GDM1 (cell line): ENCODE measurements at regions not wholly inside any gene's neighbourhood (a gene's known extent, or its start where the extent isn't known, plus 50 kb on each side); places are given as distances from the start of the nearest gene placed in this dataset.

Source experiments
- DNase-seq: peaks from one replicate; lab custom pipeline; 2025; lab: John Stamatoyannopoulos, UW

- no peak for DNase-seq
These were observed 78.1 kb downstream of the ASB9 start for GRCh38 chrX:15191830-15192229.

DNA sequence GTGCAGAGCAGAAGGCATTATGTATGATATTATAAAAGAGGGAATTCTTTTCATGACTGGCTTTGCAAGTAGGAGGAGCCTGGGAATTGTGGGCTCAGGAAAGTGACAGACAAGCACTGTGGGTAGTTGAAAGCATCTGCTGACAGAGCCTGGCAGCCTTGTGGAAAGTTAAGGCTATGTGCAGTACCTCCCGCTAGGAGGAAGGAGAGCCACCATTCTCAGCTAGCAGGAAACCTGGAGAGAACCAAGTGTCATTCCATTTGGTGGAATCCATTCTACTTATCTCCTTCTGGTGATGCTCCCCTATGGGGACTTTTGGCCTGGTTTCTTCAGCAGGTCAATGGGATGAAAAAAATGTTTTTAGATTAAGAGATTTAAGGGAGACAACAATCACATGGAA, 81.8 kb downstream of the ASB9 start:
- no peak for DNase-seq

DNA sequence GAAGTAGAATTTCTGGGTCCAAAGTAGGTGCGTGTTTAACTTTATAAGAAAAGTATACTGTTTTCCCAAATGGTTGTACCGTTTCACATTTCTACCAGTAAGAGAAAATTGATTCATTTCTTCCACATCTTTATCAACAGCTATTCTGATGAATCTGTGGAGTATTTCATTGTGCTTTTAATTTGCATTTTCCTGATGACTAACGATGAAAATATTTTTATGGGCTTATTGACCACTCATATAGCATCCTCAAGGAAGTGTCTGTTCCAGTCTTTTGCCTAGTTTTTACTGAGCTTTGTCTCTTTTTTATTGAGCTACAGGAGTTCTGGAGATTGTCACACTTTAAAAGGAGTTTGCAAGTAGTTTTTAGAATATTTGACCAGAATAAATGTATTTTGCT, 92.6 kb downstream of the ASB9 start:
- no peak for DNase-seq

DNA sequence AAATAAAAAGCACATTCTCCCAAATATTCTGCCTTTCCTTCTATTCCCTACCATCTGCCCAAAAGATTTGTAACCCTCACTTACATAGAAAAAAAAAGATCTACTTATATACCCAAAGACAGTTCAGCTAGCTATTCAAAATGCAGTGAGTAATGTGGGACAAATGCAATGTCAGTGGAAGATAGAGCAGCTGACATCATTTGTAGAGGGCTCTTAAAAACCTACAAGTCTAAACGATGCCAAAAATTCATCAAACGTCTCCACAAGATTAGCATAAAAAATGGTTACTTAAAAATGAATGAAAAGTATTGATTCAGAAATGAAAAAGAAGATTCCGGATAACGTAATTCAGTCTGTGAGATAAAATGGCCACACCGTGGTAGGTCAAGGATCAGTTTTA, 96.5 kb downstream of the ASB9 start:
- no peak for DNase-seq

DNA sequence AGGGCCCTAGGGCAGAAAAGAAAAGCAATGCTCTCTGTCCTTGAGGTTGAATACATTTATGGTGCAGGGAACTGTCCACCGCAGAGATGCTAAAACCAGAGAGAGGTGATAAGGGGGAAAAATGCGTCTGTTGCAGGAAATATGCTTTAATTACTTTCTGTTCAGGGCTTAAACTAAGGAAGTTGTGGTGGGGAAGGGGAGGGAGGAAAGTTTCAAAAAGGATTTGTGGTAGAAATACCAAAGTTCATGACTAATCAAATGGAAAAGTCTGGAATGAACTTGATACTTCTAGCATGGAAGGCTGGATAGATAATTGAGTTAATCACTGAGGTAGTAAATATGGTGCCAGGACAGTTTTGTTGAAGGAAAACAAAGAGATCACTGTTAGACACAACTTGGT, 99.0 kb downstream of the ASB9 start:
- no peak for DNase-seq

- no peak for DNase-seq
These were observed 102.1 kb downstream of the ASB9 start for GRCh38 chrX:15167826-15168225.

- no peak for DNase-seq
These were observed 104.1 kb downstream of the ASB9 start for GRCh38 chrX:15165832-15166231.

GRCh38 chrX:15163131-15163530, 106.8 kb downstream of the ASB9 start:
- no peak for DNase-seq

DNA sequence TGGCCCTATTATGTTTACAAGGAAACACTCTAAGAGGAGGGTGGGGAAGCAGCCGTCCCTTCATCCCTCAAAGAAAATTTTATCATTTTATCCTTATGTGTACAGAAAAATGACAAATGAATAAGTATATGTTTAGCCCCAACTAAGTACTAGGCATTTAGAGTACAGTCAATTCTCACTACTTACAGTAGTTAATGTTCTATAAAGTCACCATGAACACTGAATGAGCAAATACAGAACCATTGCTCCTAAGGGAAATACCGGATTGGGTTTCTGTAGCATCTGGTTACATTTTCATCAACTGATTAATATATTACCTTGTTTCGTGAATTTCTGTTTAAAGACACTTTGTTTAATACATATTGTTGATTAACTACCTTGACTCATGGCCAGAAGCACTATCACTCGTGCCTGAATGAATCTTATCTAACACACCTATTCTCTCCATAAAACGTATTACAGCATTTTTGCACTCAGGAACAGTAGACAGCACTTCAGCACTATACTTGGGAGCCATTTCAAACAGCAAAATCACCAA, 109.3 kb downstream of the ASB9 start:
- no peak for DNase-seq

DNA sequence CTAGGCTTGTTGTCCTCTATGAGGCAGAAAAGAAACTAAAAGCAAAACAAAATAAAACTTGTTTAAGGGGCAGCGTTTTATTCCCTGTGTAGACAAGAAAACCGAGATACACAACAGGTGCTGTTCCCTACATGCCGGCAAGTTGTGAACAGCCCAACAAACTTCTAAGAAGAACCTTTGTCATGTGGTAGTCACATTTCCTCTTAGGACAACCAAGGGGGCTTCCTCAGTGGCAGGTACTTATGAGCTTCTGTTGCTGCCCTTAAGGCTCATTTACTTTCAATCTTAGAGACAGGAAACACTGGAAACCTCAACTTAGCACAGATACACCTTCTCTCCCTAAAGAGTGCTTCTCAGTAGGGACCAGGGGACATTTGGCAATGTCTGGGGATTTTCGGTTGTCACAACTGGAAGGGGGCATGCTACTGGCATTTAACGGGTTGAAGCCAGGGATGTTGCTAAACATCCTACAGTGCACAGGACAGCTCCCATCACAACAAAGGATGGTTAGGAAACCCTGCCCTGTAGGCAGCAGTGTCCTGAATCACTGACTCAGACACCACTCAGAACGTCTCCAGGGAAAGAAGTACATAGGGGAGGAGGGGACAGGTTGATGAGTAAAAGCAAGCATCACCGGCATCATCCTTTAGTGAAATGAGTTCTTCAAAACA, 111.0 kb downstream of the ASB9 start:
- DNase-seq, result no peak

DNA sequence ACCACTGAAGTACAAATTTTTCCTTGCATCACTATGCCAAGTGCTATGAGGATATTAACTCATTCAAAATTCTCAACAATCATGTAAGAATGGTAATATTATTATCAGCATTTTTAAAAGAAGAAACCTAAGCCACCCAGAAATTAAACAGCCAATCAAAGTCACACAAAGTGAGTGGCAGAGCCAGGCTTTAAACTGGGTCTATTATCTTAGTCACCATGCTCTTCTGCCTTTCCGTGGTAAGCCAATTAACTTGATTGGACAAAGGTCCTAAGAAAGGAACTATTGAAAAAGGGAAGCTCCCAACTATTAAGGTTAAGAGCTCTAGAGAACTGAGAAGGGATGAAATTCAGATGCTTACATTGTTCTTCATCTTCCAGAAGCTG, 111.5 kb downstream of the ASB9 start:
- no peak for DNase-seq

- DNase-seq, result no peak
These were observed 112.3 kb downstream of the ASB9 start for GRCh38 chrX:15157624-15158023.

- DNase-seq, result no peak
These were observed 118.4 kb downstream of the ASB9 start for GRCh38 chrX:15151267-15152186.

DNA sequence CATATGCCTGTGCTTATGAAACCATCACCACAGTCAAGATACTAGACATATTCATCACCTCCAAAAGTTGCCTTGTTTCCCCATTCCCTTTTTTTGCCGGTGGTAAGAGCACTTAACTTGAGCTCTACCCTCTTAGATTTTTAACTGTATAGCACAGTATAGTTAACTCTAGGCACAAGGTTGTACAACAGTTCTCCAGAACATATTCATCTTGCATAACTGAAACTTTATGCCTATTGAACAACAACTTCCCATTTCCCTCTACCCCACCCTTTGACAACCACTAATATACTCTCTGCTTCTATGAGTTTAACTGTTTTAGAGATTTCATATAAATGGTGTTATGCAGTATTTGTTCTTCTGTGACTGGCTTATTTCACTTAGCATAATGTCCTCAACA, 119.3 kb downstream of the ASB9 start:
- no peak for DNase-seq

GRCh38 chrX:15146515-15146914, 123.4 kb downstream of the ASB9 start:
- no peak for DNase-seq

DNA sequence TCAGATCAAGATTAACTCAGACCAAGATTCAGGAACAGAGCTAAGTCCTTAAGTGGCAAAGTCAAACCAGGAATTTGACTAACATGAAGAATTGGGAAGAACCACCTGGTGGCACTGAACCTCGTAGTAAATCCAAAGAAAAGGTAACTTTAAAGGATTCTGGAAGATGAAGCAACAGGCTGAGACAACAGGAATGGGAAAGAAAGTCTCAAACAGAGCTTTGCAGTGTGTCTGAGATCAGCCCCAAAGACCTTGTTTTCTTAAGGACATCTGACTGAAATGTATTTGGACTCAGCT, 126.1 kb downstream of the ASB9 start:
- DNase-seq, result no peak

DNA sequence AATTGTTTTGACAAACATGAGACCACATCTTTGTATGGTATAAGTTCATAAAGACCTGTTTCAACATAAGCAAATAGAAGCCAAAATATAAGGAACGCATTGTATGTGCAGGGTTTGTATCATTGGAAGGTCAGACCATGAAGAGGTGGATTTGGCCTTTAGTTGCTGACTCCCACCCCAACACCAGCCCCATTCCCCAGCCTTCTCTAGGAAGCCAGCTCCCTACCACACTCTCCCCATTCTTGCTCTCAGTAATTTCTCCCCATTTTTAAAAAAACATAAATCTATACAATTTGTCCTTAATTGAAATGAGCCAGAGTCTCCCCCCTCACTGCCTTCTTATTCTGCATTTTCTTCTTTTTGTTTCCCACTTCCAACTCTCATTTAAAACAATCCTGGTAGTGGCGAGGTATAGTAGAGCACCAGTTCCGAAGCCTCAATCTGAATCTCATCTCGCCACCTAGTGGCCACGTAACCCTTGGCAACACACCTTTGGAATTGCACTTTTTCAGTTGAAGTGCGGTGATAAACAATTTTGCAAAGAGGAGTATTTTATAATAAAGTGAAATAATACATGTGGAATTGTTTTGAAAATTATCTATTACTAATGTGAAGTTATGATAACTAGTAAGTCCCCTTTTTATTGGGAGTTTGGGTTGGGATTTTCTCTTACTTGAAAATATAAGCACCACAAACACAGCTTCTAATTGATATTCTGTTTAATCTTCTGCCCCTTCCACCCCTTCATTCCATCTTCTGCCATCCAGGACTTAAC, 126.6 kb downstream of the ASB9 start:
- DNase-seq, result peak; percentile 1

DNA sequence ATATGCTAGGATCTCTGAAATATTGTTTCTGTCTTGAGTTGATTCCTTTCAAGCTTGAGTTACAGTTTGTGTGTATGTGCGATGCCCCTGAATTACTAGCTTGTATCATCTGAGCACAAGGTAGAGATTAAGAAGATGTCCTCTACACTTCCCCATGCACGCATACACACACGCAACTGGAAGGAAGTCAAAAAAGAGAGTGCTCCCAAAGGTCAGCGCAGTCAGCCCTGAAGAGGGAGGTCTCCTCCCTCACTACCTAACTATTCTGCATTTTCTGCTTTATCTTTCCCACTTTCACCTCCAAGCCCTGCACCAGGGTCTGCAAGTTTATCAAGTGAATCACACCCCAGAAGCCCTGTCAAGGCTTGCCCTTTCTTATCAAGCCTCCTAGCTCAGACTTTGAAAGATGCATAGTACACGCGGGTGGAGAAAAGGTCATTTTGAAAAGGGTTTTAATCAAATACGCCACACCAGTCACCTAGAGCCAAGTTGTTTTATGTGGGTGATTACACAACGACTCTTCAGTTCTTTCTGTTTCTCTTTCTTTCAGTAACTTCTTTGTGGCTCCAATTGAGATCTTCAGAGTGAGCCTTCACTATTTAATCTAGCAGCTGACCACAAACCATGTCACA, 127.7 kb downstream of the ASB9 start:
- DNase-seq, result no peak

GRCh38 chrX:15136795-15137194, 133.1 kb downstream of the ASB9 start:
- DNase-seq, result no peak

DNA sequence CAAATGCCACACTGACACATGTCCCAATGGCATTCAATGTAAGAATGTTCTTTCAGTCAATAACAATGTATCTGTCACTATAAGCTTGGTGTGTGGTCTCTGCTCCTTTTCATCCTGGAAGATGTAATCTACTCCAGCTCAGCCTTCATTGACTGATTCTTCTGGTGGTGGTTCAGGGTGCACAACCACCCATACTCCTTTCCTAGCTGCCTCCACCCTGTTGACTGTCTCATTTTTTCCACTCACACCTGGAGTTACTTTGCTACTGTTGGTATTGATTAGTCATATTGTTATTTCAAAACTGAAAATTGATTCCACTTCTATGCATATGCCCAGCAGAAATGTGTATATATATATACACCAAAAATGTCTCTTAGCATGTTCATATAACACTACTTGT, 140.5 kb downstream of the ASB9 start:
- DNase-seq, result no peak

GRCh38 chrX:15128861-15129260, 141.0 kb downstream of the ASB9 start:
- DNase-seq, result no peak

DNA sequence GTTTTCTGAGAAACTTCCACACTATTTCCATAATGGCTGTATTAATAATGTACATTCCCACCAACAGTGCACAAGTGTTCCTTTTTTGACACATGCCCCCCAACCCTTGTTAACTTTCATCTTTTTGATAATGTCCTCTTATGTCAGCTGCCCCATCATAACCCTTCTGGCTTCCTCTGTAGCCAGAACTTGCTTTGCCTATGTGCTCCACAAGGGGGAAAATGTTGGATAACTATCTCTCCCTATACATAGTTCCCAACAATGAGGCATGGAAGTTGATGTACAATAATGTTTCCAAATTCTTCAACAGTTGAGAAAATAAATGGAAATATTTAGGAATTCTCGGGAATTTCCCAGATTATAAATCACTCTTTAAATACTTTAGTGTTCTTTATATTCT, 142.9 kb downstream of the ASB9 start:
- DNase-seq, result no peak
